Loucy (cell line): ENCODE measurements at regions not wholly inside any gene's neighbourhood (a gene's known extent, or its start where the extent isn't known, plus 50 kb on each side); places are given as distances from the start of the nearest gene placed in this dataset.

Source experiments
- CTCF ChIP-seq: fragments of 200-600 bp; sonication (generic); conservative IDR thresholded peaks from 2 replicates; pipeline ENCODE4 v1.5.1; 2014; ENCODE audit warnings: mild to moderate bottlenecking, antibody characterized with exemption, low read length
- EZH2phosphoT487 ChIP-seq: fragments of 200-600 bp; IDR thresholded peaks from 2 replicates; pipeline ENCODE4 v1.6.1; 2018; ENCODE audit warnings: antibody characterized with exemption, mild to moderate bottlenecking, moderate library complexity, borderline replicate concordance

- TF ChIP-seq CTCF (no peak), EZH2phosphoT487 (no peak)
Measured at GRCh38 chr20:63139356-63139755, 76.6 kb downstream of the YTHDF1 start.
